ENCODE measurements at regions not wholly inside any gene's neighbourhood (a gene's known extent, or its start where the extent isn't known, plus 50 kb on each side); places are given as distances from the start of the nearest gene placed in this dataset.

DNA sequence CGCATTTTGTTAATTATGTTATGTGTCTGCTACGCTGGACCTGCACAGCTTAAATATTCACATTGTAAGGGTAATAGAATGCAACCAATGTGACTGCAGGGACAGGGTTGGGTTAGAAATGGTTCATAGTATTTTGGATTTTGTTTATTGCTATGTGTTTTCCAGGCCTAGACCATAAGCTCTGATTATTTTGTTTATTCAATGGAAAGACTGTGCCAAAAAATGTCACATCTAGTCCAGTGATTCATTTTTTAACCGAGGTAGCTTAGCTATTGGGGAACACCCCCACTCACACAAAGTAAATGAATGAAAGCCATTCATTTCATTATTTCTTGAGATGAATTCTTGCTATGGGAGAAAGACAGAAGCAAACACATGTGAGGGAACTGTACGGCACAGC is 516.5 kb upstream of the ANKRD30A start:
- Histone ChIP-seq H3K36me3 (ENCODE audit: control insufficient read depth, low read depth, low read length) (no peaks in the 10 kb centered on the region), H3K27me3 (ENCODE audit: control insufficient read depth, insufficient read depth, low read length) (no peaks in the 10 kb centered on the region), H3K4me1 (ENCODE audit: control insufficient read depth, low read depth, low read length) (peaks cover 4% of the 10 kb centered on the region), H3K27ac (ENCODE audit: low read length) (no peak overlapping the region), H3K4me3 (ENCODE audit: low read length) (no peak overlapping the region), H3K9ac (ENCODE audit: low read length) (no peak overlapping the region), H3K9me3 (ENCODE audit: control insufficient read depth, low read depth, low read length) (no peaks in the 10 kb centered on the region)

DNA sequence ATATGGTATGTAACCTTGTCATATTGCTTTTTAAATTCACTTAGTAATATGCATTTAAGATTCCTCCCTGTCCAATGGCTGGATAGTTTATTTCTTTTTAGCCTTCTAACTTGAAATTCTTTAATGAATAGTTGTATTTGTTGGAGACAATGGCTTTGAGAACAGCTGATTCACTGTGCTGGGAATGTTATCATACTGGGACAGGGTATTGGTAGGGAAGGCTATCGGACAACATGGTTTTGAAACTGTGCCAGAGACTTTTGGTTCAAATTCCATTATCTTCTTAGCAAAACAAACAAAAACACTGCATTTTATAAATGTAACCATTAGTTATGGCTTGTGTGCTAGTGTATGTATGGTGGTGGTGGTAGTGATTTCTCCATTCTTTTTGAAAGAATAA is 517.1 kb upstream of the ANKRD30A start:
- H3K27me3 ChIP-seq (ENCODE audit: control insufficient read depth, insufficient read depth, low read length): no peaks in the 10 kb centered on the region
- no peak overlapping the region for H3K9ac ChIP-seq (ENCODE audit: low read length)
- H3K27ac ChIP-seq (ENCODE audit: low read length): no peak overlapping the region
- no peak overlapping the region for H3K4me3 ChIP-seq (ENCODE audit: low read length)
- no peaks in the 10 kb centered on the region for H3K36me3 ChIP-seq (ENCODE audit: control insufficient read depth, low read depth, low read length)
- H3K4me1 ChIP-seq (ENCODE audit: control insufficient read depth, low read depth, low read length): peaks cover 4% of the 10 kb centered on the region
- H3K9me3 ChIP-seq (ENCODE audit: control insufficient read depth, low read depth, low read length): no peaks in the 10 kb centered on the region

- Histone ChIP-seq H3K9ac (ENCODE audit: low read length) (no peak overlapping the region), H3K9me3 (ENCODE audit: control insufficient read depth, low read depth, low read length) (no peaks in the 10 kb centered on the region), H3K27ac (ENCODE audit: low read length) (no peak overlapping the region), H3K4me3 (ENCODE audit: low read length) (no peak overlapping the region), H3K4me1 (ENCODE audit: control insufficient read depth, low read depth, low read length) (peaks cover 4% of the 10 kb centered on the region), H3K36me3 (ENCODE audit: control insufficient read depth, low read depth, low read length) (no peaks in the 10 kb centered on the region), H3K27me3 (ENCODE audit: control insufficient read depth, insufficient read depth, low read length) (no peaks in the 10 kb centered on the region)
Observed at GRCh38 chr10:36606234-36606839, 519.1 kb upstream of the ANKRD30A start.

DNA sequence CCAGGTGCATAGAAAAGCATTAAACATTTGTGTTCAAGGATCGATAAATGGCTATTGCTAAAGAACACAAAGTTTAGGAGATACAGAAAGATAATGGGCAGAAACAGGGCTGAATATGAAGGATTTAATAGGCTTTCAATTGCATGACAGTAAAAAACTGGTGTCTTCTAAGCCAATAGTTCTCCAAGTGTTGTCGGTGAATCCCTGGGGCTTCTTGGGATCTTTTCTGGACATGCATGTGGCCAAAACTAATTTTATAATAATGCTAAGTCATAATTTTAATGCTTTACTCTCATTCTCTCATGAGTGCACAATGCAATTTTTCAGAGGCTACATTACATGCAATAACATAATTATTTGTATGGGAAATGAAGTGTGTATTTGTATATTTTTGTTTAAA is 521.1 kb upstream of the ANKRD30A start:
- Histone ChIP-seq H3K4me1 (ENCODE audit: control insufficient read depth, low read depth, low read length) (no peaks in the 10 kb centered on the region), H3K4me3 (ENCODE audit: low read length) (no peak overlapping the region), H3K27me3 (ENCODE audit: control insufficient read depth, insufficient read depth, low read length) (no peaks in the 10 kb centered on the region), H3K9me3 (ENCODE audit: control insufficient read depth, low read depth, low read length) (no peaks in the 10 kb centered on the region), H3K9ac (ENCODE audit: low read length) (no peak overlapping the region), H3K36me3 (ENCODE audit: control insufficient read depth, low read depth, low read length) (no peaks in the 10 kb centered on the region), H3K27ac (ENCODE audit: low read length) (no peak overlapping the region)

- no peak overlapping the region for H3K27ac ChIP-seq (ENCODE audit: low read length)
- no peaks in the 10 kb centered on the region for H3K36me3 ChIP-seq (ENCODE audit: control insufficient read depth, low read depth, low read length)
- no peak overlapping the region for H3K4me3 ChIP-seq (ENCODE audit: low read length)
Observed at GRCh38 chr10:36603688-36604087, 521.7 kb upstream of the ANKRD30A start.

GRCh38 chr10:36602374-36602773 is 523.0 kb upstream of the ANKRD30A start:
- Histone ChIP-seq H3K27ac (ENCODE audit: low read length) (no peak overlapping the region), H3K27me3 (ENCODE audit: control insufficient read depth, insufficient read depth, low read length) (no peaks in the 10 kb centered on the region), H3K9me3 (ENCODE audit: control insufficient read depth, low read depth, low read length) (no peaks in the 10 kb centered on the region), H3K9ac (ENCODE audit: low read length) (no peak overlapping the region), H3K36me3 (ENCODE audit: control insufficient read depth, low read depth, low read length) (no peaks in the 10 kb centered on the region), H3K4me1 (ENCODE audit: control insufficient read depth, low read depth, low read length) (no peaks in the 10 kb centered on the region), H3K4me3 (ENCODE audit: low read length) (no peak overlapping the region)

More at GRCh38 chr10:36603688-36604087, 521.7 kb upstream of the ANKRD30A start:
- H3K4me1 ChIP-seq (ENCODE audit: control insufficient read depth, low read depth, low read length): no peaks in the 10 kb centered on the region
- no peak overlapping the region for H3K9ac ChIP-seq (ENCODE audit: low read length)
- H3K27me3 ChIP-seq (ENCODE audit: control insufficient read depth, insufficient read depth, low read length): no peaks in the 10 kb centered on the region
- no peaks in the 10 kb centered on the region for H3K9me3 ChIP-seq (ENCODE audit: control insufficient read depth, low read depth, low read length)

DNA sequence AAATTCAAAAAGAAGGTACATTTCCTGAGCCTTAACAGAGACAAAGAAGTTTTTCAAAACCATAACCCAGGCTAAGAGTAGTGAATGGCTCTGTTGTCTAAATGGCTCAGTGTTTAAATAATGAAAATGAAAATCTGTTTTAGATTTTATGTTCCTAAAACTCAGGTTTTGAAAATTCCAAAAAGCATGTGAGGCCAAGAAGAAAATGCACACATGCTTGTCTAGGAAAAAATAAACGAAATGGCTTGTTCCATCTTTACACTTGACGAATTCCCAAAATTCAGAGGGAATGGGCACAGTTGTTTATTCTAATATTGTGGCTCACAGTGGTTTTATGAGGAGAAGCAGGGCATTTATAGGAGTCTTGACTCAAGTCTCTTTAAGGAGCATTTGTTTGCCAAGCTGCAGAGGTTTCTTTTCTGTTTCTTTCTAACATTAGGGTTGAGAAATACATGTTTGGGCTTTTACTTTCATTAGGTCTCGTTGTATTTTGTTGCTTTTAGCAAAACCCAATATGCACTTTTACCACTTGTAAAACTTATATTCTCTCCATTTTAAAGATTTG is 527.6 kb upstream of the ANKRD30A start:
- H3K27me3 ChIP-seq (ENCODE audit: control insufficient read depth, insufficient read depth, low read length): no peaks in the 10 kb centered on the region
- no peaks in the 10 kb centered on the region for H3K36me3 ChIP-seq (ENCODE audit: control insufficient read depth, low read depth, low read length)
- H3K27ac ChIP-seq (ENCODE audit: low read length): no peak overlapping the region
- H3K9me3 ChIP-seq (ENCODE audit: control insufficient read depth, low read depth, low read length): no peaks in the 10 kb centered on the region
- H3K4me3 ChIP-seq (ENCODE audit: low read length): no peak overlapping the region
- H3K4me1 ChIP-seq (ENCODE audit: control insufficient read depth, low read depth, low read length): no peaks in the 10 kb centered on the region
- H3K9ac ChIP-seq (ENCODE audit: low read length): no peak overlapping the region

DNA sequence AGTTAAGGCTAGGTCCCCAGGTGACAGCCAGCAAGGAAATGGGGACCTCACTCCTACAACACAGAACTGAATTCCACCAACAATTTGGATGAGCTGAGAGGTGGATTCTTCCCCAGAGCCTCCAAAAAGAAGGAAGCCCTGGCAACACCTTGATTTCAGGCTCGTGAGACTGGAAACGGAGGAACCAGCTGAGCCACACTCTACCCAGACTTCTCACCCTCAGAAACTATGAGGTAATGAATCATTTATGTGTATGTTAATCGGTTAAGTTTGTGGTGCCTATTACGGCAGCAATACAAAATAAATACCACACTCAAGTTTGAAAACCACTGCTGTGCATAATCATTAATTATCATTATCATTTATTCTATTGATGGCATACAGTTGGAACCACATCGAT is 532.4 kb upstream of the ANKRD30A start:
- Histone ChIP-seq H3K4me1 (ENCODE audit: control insufficient read depth, low read depth, low read length) (no peaks in the 10 kb centered on the region), H3K27ac (ENCODE audit: low read length) (no peak overlapping the region), H3K9ac (ENCODE audit: low read length) (no peak overlapping the region), H3K36me3 (ENCODE audit: control insufficient read depth, low read depth, low read length) (no peaks in the 10 kb centered on the region), H3K27me3 (ENCODE audit: control insufficient read depth, insufficient read depth, low read length) (no peaks in the 10 kb centered on the region), H3K9me3 (ENCODE audit: control insufficient read depth, low read depth, low read length) (no peaks in the 10 kb centered on the region), H3K4me3 (ENCODE audit: low read length) (no peak overlapping the region)

DNA sequence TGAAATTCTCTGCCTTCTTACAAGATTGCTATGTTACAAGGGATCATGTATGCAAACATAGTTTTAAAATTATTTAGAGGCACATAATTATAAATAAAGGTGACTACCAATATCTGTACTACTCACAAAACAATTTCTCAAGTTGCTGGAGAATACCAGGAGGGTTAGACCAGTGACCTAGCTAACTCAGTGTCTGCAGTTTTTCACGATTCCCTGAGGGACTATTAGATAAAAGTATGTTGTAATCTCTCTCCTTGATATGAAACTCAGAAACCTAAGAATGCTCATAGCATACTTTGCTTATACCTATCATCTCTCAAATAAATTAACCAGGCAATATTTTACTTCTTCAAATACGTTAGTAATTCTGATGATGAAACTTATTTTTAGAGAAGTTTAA is 534.0 kb upstream of the ANKRD30A start:
- no peak overlapping the region for H3K27ac ChIP-seq (ENCODE audit: low read length)
- no peaks in the 10 kb centered on the region for H3K36me3 ChIP-seq (ENCODE audit: control insufficient read depth, low read depth, low read length)
- no peak overlapping the region for H3K4me3 ChIP-seq (ENCODE audit: low read length)
- H3K4me1 ChIP-seq (ENCODE audit: control insufficient read depth, low read depth, low read length): no peaks in the 10 kb centered on the region
- no peaks in the 10 kb centered on the region for H3K9me3 ChIP-seq (ENCODE audit: control insufficient read depth, low read depth, low read length)
- H3K9ac ChIP-seq (ENCODE audit: low read length): no peak overlapping the region
- H3K27me3 ChIP-seq (ENCODE audit: control insufficient read depth, insufficient read depth, low read length): no peaks in the 10 kb centered on the region

GRCh38 chr10:36583690-36584089 is 541.7 kb upstream of the ANKRD30A start:
- Histone ChIP-seq H3K4me1 (ENCODE audit: control insufficient read depth, low read depth, low read length) (no peaks in the 10 kb centered on the region), H3K9me3 (ENCODE audit: control insufficient read depth, low read depth, low read length) (no peaks in the 10 kb centered on the region), H3K27ac (ENCODE audit: low read length) (no peak overlapping the region), H3K27me3 (ENCODE audit: control insufficient read depth, insufficient read depth, low read length) (no peaks in the 10 kb centered on the region), H3K36me3 (ENCODE audit: control insufficient read depth, low read depth, low read length) (no peaks in the 10 kb centered on the region), H3K9ac (ENCODE audit: low read length) (no peak overlapping the region), H3K4me3 (ENCODE audit: low read length) (no peak overlapping the region)

GRCh38 chr10:36581237-36581636 is 544.2 kb upstream of the ANKRD30A start:
- no peak overlapping the region for H3K4me3 ChIP-seq (ENCODE audit: low read length)
- no peak overlapping the region for H3K9ac ChIP-seq (ENCODE audit: low read length)
- no peaks in the 10 kb centered on the region for H3K4me1 ChIP-seq (ENCODE audit: control insufficient read depth, low read depth, low read length)
- no peaks in the 10 kb centered on the region for H3K9me3 ChIP-seq (ENCODE audit: control insufficient read depth, low read depth, low read length)
- no peak overlapping the region for H3K27ac ChIP-seq (ENCODE audit: low read length)
- no peaks in the 10 kb centered on the region for H3K36me3 ChIP-seq (ENCODE audit: control insufficient read depth, low read depth, low read length)
- H3K27me3 ChIP-seq (ENCODE audit: control insufficient read depth, insufficient read depth, low read length): no peaks in the 10 kb centered on the region

DNA sequence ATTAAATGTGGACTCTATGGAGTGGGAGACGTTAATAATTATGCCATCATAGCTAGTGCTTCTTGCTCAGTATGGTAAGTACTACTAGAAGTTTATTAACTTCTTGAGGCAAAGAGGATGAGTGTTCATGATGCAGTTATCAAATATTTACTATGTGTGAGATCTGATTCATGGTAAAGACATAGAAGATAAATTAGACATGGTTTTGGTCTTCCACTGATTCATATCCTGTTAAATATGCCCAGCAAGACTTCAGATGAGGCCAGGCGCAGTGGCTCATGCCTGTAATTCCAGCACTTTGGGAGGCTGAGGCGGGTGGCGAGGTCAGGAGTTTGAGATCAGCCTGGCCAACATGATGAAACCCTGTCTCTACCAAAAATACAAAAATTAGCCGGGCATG is 547.1 kb upstream of the ANKRD30A start:
- Histone ChIP-seq H3K27ac (ENCODE audit: low read length) (no peak overlapping the region), H3K9me3 (ENCODE audit: control insufficient read depth, low read depth, low read length) (no peaks in the 10 kb centered on the region), H3K4me1 (ENCODE audit: control insufficient read depth, low read depth, low read length) (no peaks in the 10 kb centered on the region), H3K9ac (ENCODE audit: low read length) (no peak overlapping the region), H3K36me3 (ENCODE audit: control insufficient read depth, low read depth, low read length) (no peaks in the 10 kb centered on the region), H3K4me3 (ENCODE audit: low read length) (no peak overlapping the region), H3K27me3 (ENCODE audit: control insufficient read depth, insufficient read depth, low read length) (no peaks in the 10 kb centered on the region)
